BLaER1 treated with 17β-estradiol and CSF1 and Interleukin-3, amounts not matched to agents 10 nM and 100 nM (cell line): ENCODE measurements at regions not wholly inside any gene's neighbourhood (a gene's known extent, or its start where the extent isn't known, plus 50 kb on each side); places are given as distances from the start of the nearest gene placed in this dataset.

Experiments
- H3K27ac ChIP-seq, 11 experiments: shearing (Covaris generic); formaldehyde crosslinking; 2 replicates each; pipeline ENCODE4 v1.8.1; 2022
- H3K27me3 ChIP-seq, 11 experiments: shearing (Covaris generic); formaldehyde crosslinking; 2 replicates each; pipeline ENCODE4 v1.8.1; 2022
- H3K36me3 ChIP-seq, 11 experiments: shearing (Covaris generic); formaldehyde crosslinking; 2 replicates each; pipeline ENCODE4 v1.8.1; 2022
- H3K4me1 ChIP-seq, 10 experiments: shearing (Covaris generic); formaldehyde crosslinking; 2 replicates each; pipeline ENCODE4 v1.8.1; 2022
- H3K4me2 ChIP-seq, 11 experiments: shearing (Covaris generic); formaldehyde crosslinking; 2 replicates each; pipeline ENCODE4 v1.8.1; 2022
- H3K4me3 ChIP-seq, 10 experiments: shearing (Covaris generic); formaldehyde crosslinking; 2 replicates each; pipeline ENCODE4 v1.8.1; 2022
- H3K9ac ChIP-seq, 11 experiments: shearing (Covaris generic); formaldehyde crosslinking; 2 replicates each; pipeline ENCODE4 v1.8.1; 2022
- H3K9me3 ChIP-seq, 11 experiments: shearing (Covaris generic); formaldehyde crosslinking; replicated peaks in 1 of 11; 2 replicates each; pipeline ENCODE4 v1.8.1; 2022
- H4K20me1 ChIP-seq, 11 experiments: shearing (Covaris generic); formaldehyde crosslinking; 2 replicates each; pipeline ENCODE4 v1.8.1; 2022
- Cebpa-rat ChIP-seq, 11 experiments: shearing (Covaris generic); IDR thresholded peaks; 2 replicates each; pipeline ENCODE4 v1.8.1; 2022

- H3K9me3 ChIP-seq: peaks cover 53 to 100% (median 89%) of the 10 kb centered on the region in 11 experiments
- no peak for TF ChIP-seq Cebpa-rat (IDR thresholded peaks at IDR 0.05)
- H4K20me1 ChIP-seq: no peaks in the 10 kb centered on the region
- H3K36me3 ChIP-seq: peaks cover 0 to 20% (median 6%) of the 10 kb centered on the region in 11 experiments; a peak in 12 of 22 replicates
- no peak overlapping the region for H3K4me2 ChIP-seq
- H3K4me3 ChIP-seq: no peak overlapping the region
- no peaks in the 10 kb centered on the region for H3K4me1 ChIP-seq
- H3K27me3 ChIP-seq: no peaks in the 10 kb centered on the region
- H3K9ac ChIP-seq: no peak overlapping the region
- H3K27ac ChIP-seq: no peak overlapping the region
These were observed 1448.7 kb downstream of the UQCRFS1 start for GRCh38 chr19:27764186-27764804.

DNA sequence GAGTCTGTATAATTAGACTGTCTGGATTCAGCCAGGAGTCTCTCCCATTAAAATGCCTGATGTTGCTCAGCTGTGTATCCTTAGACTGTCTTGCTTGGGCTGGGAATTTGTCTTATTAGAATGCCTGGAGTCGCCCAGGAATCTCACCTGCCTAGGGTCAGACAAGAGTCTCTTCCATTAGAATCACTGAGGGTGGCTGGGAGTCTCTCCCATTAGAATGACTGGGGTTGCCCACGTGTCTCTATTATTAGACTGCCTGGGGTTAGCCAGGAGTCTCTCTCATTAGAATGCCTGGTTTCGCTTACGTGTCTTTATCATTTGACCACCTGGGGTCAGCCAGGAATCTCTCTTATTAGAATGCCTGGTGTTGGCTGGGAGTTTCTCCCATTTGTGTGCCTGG, 1450.0 kb downstream of the UQCRFS1 start:
- TF ChIP-seq Cebpa-rat (IDR thresholded peaks at IDR 0.05): no peak
- H3K27me3 ChIP-seq: no peaks in the 10 kb centered on the region

DNA sequence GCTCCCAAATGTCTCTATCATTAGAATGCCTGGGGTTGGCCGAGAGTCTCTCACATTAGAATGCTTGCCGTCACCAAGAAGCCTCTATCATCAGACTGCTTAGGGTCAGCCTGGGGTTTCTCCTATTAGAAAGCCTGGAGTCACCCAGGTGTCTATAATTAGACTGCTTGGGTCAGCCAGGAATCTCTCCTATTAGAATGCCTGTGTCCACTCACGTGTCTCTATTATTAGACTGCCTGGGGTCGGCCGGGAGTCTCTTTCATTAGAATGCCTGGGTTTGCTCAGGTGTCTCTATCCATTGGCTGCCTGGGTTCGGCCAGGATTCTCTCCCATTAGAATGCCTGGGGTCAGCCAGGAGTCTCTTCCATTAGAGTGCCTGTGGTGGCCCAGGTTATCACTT, 1453.1 kb downstream of the UQCRFS1 start:
- no peaks in the 10 kb centered on the region for H3K27me3 ChIP-seq
- peaks cover 0 to 14% (median 0%) of the 10 kb centered on the region in 11 experiments; a peak in 5 of 22 replicates for H3K36me3 ChIP-seq
- H3K9ac ChIP-seq: no peak overlapping the region
- TF ChIP-seq Cebpa-rat (IDR thresholded peaks at IDR 0.05): no peak
- H4K20me1 ChIP-seq: no peaks in the 10 kb centered on the region
- no peak overlapping the region for H3K4me2 ChIP-seq
- H3K4me1 ChIP-seq: no peaks in the 10 kb centered on the region
- H3K9me3 ChIP-seq: peaks cover 19 to 66% (median 54%) of the 10 kb centered on the region in 11 experiments; a peak in 20 of 22 replicates
- no peak overlapping the region for H3K27ac ChIP-seq
- H3K4me3 ChIP-seq: no peak overlapping the region

More for the DNA sequence above, 1450.0 kb downstream of the UQCRFS1 start:
- no peak overlapping the region for H3K4me2 ChIP-seq
- H3K4me3 ChIP-seq: no peak overlapping the region
- H3K9me3 ChIP-seq: peaks cover 40 to 97% (median 83%) of the 10 kb centered on the region in 11 experiments
- H3K36me3 ChIP-seq: peaks cover 0 to 14% (median 1%) of the 10 kb centered on the region in 11 experiments; a peak in 7 of 22 replicates
- H3K4me1 ChIP-seq: no peaks in the 10 kb centered on the region
- no peaks in the 10 kb centered on the region for H4K20me1 ChIP-seq
- no peak overlapping the region for H3K27ac ChIP-seq
- no peak overlapping the region for H3K9ac ChIP-seq

DNA sequence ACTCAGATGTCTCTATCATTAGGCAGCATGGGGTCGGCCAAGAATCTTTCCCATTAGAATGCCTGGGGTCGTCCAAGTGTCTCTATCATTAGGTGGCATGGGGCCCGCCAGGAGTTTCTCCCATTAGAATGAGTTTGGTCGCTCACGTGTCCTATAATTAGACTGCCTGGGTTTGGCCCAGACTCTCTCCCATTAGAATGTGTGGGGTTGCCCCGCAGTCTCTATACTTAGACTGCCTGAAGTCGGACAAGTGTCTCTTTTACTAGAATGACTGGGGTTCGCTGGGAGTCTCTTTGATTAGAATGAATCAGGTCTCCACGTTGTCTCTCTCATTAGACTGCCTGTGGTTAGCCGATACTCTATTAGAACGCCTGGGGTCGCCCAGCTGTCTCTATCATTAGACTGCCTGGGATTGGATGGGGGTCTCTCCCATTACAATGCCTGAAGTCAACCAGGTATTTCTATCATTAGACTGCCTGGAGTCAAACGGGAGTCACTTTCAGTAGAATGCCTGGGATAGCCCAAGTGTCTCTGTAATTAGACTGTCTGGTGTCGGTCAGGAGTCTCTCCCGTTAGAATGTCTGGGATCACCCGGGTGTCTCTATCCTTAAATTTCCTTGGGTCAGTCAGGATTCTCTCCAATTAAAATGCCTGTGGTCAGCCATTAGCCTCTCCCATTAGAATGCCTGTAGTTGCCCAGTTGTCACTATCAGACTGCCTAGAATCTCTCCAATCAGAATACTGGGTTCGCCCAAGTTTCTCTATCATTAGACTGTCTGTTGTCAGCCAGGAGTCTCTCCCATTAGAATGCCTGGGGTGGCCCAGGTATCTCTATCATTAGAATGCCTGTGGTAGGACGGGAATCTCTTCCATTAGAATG, 1454.1 kb downstream of the UQCRFS1 start:
- Histone ChIP-seq H3K4me1 (no peaks in the 10 kb centered on the region), H3K9ac (no peak overlapping the region), H3K9me3 (peaks cover 19 to 56% (median 50%) of the 10 kb centered on the region in 11 experiments; a peak in 20 of 22 replicates), H3K27ac (no peak overlapping the region), H4K20me1 (no peaks in the 10 kb centered on the region), H3K27me3 (no peaks in the 10 kb centered on the region), H3K4me3 (no peak overlapping the region), H3K4me2 (no peak overlapping the region), H3K36me3 (peaks cover 0 to 14% (median 0%) of the 10 kb centered on the region in 11 experiments; a peak in 5 of 22 replicates)
- no peak for TF ChIP-seq Cebpa-rat (IDR thresholded peaks at IDR 0.05)

DNA sequence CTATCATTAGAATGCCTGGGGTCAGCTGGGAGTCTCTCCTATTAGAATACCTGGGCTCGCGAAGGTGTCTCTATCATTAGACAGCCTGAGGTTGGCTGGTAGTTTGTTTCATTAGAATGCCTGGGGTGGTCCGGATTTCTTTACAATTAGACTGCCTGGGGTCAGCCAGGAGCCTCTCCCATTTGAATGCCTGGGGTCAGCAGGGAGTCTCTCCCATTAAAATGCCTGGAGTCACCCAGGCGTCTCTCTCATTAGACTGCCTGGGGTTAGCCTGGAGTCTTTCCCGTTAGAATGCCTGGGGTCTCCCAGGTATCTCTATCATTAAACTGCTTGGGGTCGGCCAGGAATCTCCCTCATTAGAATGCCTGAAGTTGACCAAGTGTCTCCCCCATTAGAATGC, 1458.3 kb downstream of the UQCRFS1 start:
- TF ChIP-seq Cebpa-rat (IDR thresholded peaks at IDR 0.05): no peak
- H3K27ac ChIP-seq: no peak overlapping the region
- H3K4me1 ChIP-seq: no peaks in the 10 kb centered on the region
- no peak overlapping the region for H3K9ac ChIP-seq
- no peak overlapping the region for H3K4me3 ChIP-seq
- no peak overlapping the region for H3K4me2 ChIP-seq
- no peaks in the 10 kb centered on the region for H3K27me3 ChIP-seq
- peaks cover 0 to 8% (median 0%) of the 10 kb centered on the region in 11 experiments; a peak in 4 of 22 replicates for H3K36me3 ChIP-seq
- peaks cover 0 to 14% (median 10%) of the 10 kb centered on the region in 11 experiments; a peak in 10 of 22 replicates for H3K9me3 ChIP-seq
- H4K20me1 ChIP-seq: peaks cover 0 to 5% (median 0%) of the 10 kb centered on the region in 11 experiments; a peak in 1 of 22 replicates

DNA sequence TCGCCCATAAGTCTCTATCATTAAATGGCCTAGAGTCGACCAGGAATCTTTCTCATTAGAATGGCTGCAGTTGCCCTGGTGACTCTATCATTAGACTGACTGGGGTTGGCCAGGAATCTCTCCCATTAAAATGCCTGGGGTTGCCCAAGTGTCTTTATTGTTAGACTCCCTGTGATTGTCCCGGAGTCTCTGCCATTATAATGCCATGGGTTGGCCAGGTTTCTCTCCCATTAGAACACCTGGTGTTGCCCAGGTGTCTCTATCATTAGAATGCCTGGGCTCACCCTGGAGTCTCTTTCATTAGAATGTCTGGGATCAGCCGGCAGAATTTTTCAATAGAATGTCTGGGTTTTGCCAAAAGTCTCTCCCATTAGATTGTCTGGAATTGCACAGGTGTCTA, 1459.3 kb downstream of the UQCRFS1 start:
- TF ChIP-seq Cebpa-rat (IDR thresholded peaks at IDR 0.05): no peak
- Histone ChIP-seq H4K20me1 (peaks cover 0 to 5% (median 0%) of the 10 kb centered on the region in 11 experiments; a peak in 1 of 22 replicates), H3K9me3 (peaks cover 0 to 7% (median 3%) of the 10 kb centered on the region in 11 experiments; a peak in 9 of 22 replicates), H3K36me3 (no peaks in the 10 kb centered on the region; a peak in 1 of 22 replicates), H3K9ac (no peak overlapping the region), H3K27ac (no peak overlapping the region), H3K4me3 (no peak overlapping the region), H3K4me1 (no peaks in the 10 kb centered on the region), H3K4me2 (no peak overlapping the region), H3K27me3 (no peaks in the 10 kb centered on the region)

- no peak for TF ChIP-seq Cebpa-rat (IDR thresholded peaks at IDR 0.05)
- Histone ChIP-seq H3K27ac (no peak overlapping the region), H3K4me1 (no peaks in the 10 kb centered on the region), H3K9me3 (peaks cover 0 to 16% (median 10%) of the 10 kb centered on the region in 11 experiments; a peak in 11 of 22 replicates), H3K4me2 (no peak overlapping the region), H3K4me3 (no peak overlapping the region), H3K27me3 (no peaks in the 10 kb centered on the region), H4K20me1 (peaks cover 0 to 5% (median 0%) of the 10 kb centered on the region in 11 experiments; a peak in 1 of 22 replicates), H3K36me3 (no peaks in the 10 kb centered on the region; a peak in 1 of 22 replicates), H3K9ac (no peak overlapping the region)
These were observed 1460.3 kb downstream of the UQCRFS1 start for GRCh38 chr19:27752530-27753184.

DNA sequence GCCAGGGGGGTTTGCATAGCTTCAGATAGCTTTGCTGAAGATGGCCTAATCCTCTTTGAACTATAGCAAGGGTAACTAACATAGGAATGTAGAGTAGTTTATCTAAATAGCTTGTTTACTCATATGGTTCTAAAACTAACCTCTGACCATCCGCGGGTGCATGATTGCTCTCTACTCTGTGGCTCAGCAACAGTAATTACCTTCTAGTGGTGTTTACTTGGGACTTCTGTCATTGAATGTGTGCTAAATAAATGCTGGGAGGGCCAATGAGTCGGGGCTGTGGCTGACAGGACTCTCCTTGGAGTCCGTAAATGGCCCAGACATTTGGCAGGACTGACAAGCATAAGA, 1461.9 kb downstream of the UQCRFS1 start:
- no peak for TF ChIP-seq Cebpa-rat (IDR thresholded peaks at IDR 0.05)
- Histone ChIP-seq H3K9ac (no peak overlapping the region), H4K20me1 (peaks cover 0 to 5% (median 0%) of the 10 kb centered on the region in 11 experiments; a peak in 1 of 22 replicates), H3K27me3 (no peaks in the 10 kb centered on the region), H3K27ac (no peak overlapping the region), H3K4me2 (no peak overlapping the region), H3K9me3 (peaks cover 8 to 27% (median 20%) of the 10 kb centered on the region in 11 experiments; a peak in 18 of 22 replicates), H3K4me3 (no peak overlapping the region), H3K36me3 (peaks cover 0 to 6% (median 0%) of the 10 kb centered on the region in 11 experiments; a peak in 2 of 22 replicates), H3K4me1 (no peaks in the 10 kb centered on the region)
